ENCODE measurements at regions not wholly inside any gene's neighbourhood (a gene's known extent, or its start where the extent isn't known, plus 50 kb on each side); places are given as distances from the start of the nearest gene placed in this dataset.
"Not testable (repeated sequence)": the region's sequence is repeated elsewhere in the genome, so short reads cannot be mapped to it uniquely, and the experiment has no call there.

- peak; percentile 26 for DNase-seq
Observed at GRCh38 chr4:111283066-111283677, 660.3 kb upstream of the PITX2 start.

GRCh38 chr4:111296466-111296865 is 673.6 kb upstream of the PITX2 start:
- DNase-seq: no peak

GRCh38 chr4:111303806-111304205 is 680.9 kb upstream of the PITX2 start:
- DNase-seq: no peak

- no peak for DNase-seq
Observed at GRCh38 chr4:111323496-111323895, 700.6 kb upstream of the PITX2 start.

GRCh38 chr4:111323916-111324315 is 701.0 kb upstream of the PITX2 start:
- DNase-seq: no peak

- no peak for DNase-seq
Observed at GRCh38 chr4:111326450-111326849, 703.6 kb upstream of the PITX2 start.

GRCh38 chr4:111330786-111331185 is 707.9 kb upstream of the PITX2 start:
- no peak for DNase-seq

- DNase-seq: no peak
Observed at GRCh38 chr4:111334361-111334760, 711.5 kb upstream of the PITX2 start.

GRCh38 chr4:111337186-111337876 is 714.5 kb upstream of the PITX2 start:
- not testable (repeated sequence) for DNase-seq

GRCh38 chr4:111359602-111360001 is 736.7 kb upstream of the PITX2 start:
- DNase-seq: no peak

- no peak for DNase-seq
Observed at GRCh38 chr4:111360906-111361305, 738.0 kb upstream of the PITX2 start.

- peak; percentile 31 for DNase-seq
Observed at GRCh38 chr4:111362941-111363361, 740.1 kb upstream of the PITX2 start.

GRCh38 chr4:111377880-111378279 is 755.0 kb upstream of the PITX2 start:
- DNase-seq: not testable (repeated sequence)

GRCh38 chr4:111388561-111388960 is 756.7 kb upstream of the FAM241A start:
- no peak for DNase-seq

- DNase-seq: no peak
Observed at GRCh38 chr4:111391829-111392228, 753.4 kb upstream of the FAM241A start.

- no peak for DNase-seq
Observed at GRCh38 chr4:111393781-111394180, 751.5 kb upstream of the FAM241A start.

- DNase-seq: peak; percentile 48
Observed at GRCh38 chr4:111398906-111399330, 746.3 kb upstream of the FAM241A start.

- DNase-seq: peak; percentile 50
Observed at GRCh38 chr4:111399623-111400022, 745.6 kb upstream of the FAM241A start.

GRCh38 chr4:111400741-111401140 is 744.5 kb upstream of the FAM241A start:
- DNase-seq: peak; percentile 40

- DNase-seq: no peak
Observed at GRCh38 chr4:111404673-111405072, 740.6 kb upstream of the FAM241A start.

- no peak for DNase-seq
Observed at GRCh38 chr4:111405989-111406388, 739.3 kb upstream of the FAM241A start.

- no peak for DNase-seq
Observed at GRCh38 chr4:111410571-111410970, 734.7 kb upstream of the FAM241A start.

GRCh38 chr4:111417521-111417920 is 727.7 kb upstream of the FAM241A start:
- no peak for DNase-seq

- no peak for DNase-seq
Observed at GRCh38 chr4:111433441-111433840, 711.8 kb upstream of the FAM241A start.

GRCh38 chr4:111434586-111434985 is 710.7 kb upstream of the FAM241A start:
- no peak for DNase-seq

Data from femur (tissue), 1 donor.